ENCODE measurements at regions not wholly inside any gene's neighbourhood (a gene's known extent, or its start where the extent isn't known, plus 50 kb on each side); places are given as distances from the start of the nearest gene placed in this dataset.
A peak's percentile ranks its signal among the peaks of the same experiment; 100 is the strongest.
"Not testable (repeated sequence)": the region's sequence is repeated elsewhere in the genome, so short reads cannot be mapped to it uniquely, and the experiment has no call there.

GRCh38 chr1:149700220-149700619, 82.3 kb upstream of the FCGR1A start:
- DNase-seq (ENCODE audit: low read depth, low spot score): not testable (repeated sequence)

- DNase-seq (ENCODE audit: low read depth, low spot score): not testable (repeated sequence)
Measured at GRCh38 chr1:149700677-149701567, 81.6 kb upstream of the FCGR1A start.

- peak; percentile 11 for DNase-seq (ENCODE audit: low read depth, low spot score)
Measured at GRCh38 chr1:149708192-149708853, 74.2 kb upstream of the FCGR1A start.

GRCh38 chr1:149711651-149712050, 70.8 kb upstream of the FCGR1A start:
- DNase-seq (ENCODE audit: low read depth, low spot score): not testable (repeated sequence)

- DNase-seq (ENCODE audit: low read depth, low spot score): not testable (repeated sequence)
Measured at GRCh38 chr1:149712154-149712927, 70.2 kb upstream of the FCGR1A start.

GRCh38 chr1:149713513-149713912, 69.0 kb upstream of the FCGR1A start:
- DNase-seq (ENCODE audit: low read depth, low spot score): not testable (repeated sequence)

- DNase-seq (ENCODE audit: low read depth, low spot score): not testable (repeated sequence)
Measured at GRCh38 chr1:149713952-149714351, 68.5 kb upstream of the FCGR1A start.

GRCh38 chr1:149724618-149725302, 57.7 kb upstream of the FCGR1A start:
- DNase-seq (ENCODE audit: low read depth, low spot score): not testable (repeated sequence)

GRCh38 chr1:149726688-149727087, 55.8 kb upstream of the FCGR1A start:
- DNase-seq (ENCODE audit: low read depth, low spot score): not testable (repeated sequence)

- not testable (repeated sequence) for DNase-seq (ENCODE audit: low read depth, low spot score)
Measured at GRCh38 chr1:149728598-149728997, 53.9 kb upstream of the FCGR1A start.
